ENCODE measurements at regions not wholly inside any gene's neighbourhood (a gene's known extent, or its start where the extent isn't known, plus 50 kb on each side); places are given as distances from the start of the nearest gene placed in this dataset.
"Not testable (repeated sequence)": the region's sequence is repeated elsewhere in the genome, so short reads cannot be mapped to it uniquely, and the experiment has no call there.

- peak; percentile 74 for DNase-seq (ENCODE audit: low read depth, low spot score)
Measured at GRCh38 chr5:125411071-125411743, 664.8 kb upstream of the ZNF608 start.

GRCh38 chr5:125411744-125412560 lies 665.5 kb upstream of the ZNF608 start:
- DNase-seq (ENCODE audit: low read depth, low spot score): peak; percentile 41

GRCh38 chr5:125412561-125413495 lies 666.4 kb upstream of the ZNF608 start:
- DNase-seq (ENCODE audit: low read depth, low spot score): peak; percentile 96

- peak; percentile 16 for DNase-seq (ENCODE audit: low read depth, low spot score)
Measured at GRCh38 chr5:125413496-125414274, 667.2 kb upstream of the ZNF608 start.

- no peak for DNase-seq (ENCODE audit: low read depth, low spot score)
Measured at GRCh38 chr5:125415126-125415525, 668.7 kb upstream of the ZNF608 start.

GRCh38 chr5:125416055-125416454 lies 669.6 kb upstream of the ZNF608 start:
- DNase-seq (ENCODE audit: low read depth, low spot score): no peak

- DNase-seq (ENCODE audit: low read depth, low spot score): no peak
Measured at GRCh38 chr5:125421006-125421405, 674.6 kb upstream of the ZNF608 start.

- DNase-seq (ENCODE audit: low read depth, low spot score): no peak
Measured at GRCh38 chr5:125422342-125422741, 675.9 kb upstream of the ZNF608 start.

- DNase-seq (ENCODE audit: low read depth, low spot score): peak; percentile 29
Measured at GRCh38 chr5:125424402-125425141, 678.1 kb upstream of the ZNF608 start.

- no peak for DNase-seq (ENCODE audit: low read depth, low spot score)
Measured at GRCh38 chr5:125429498-125429897, 683.1 kb upstream of the ZNF608 start.

GRCh38 chr5:125433457-125433856 lies 687.0 kb upstream of the ZNF608 start:
- DNase-seq (ENCODE audit: low read depth, low spot score): no peak

- no peak for DNase-seq (ENCODE audit: low read depth, low spot score)
Measured at GRCh38 chr5:125439243-125439642, 692.8 kb upstream of the ZNF608 start.

GRCh38 chr5:125440905-125441304 lies 694.5 kb upstream of the ZNF608 start:
- DNase-seq (ENCODE audit: low read depth, low spot score): no peak

- DNase-seq (ENCODE audit: low read depth, low spot score): peak; percentile 12
Measured at GRCh38 chr5:125446986-125447385, 700.5 kb upstream of the ZNF608 start.

GRCh38 chr5:125450771-125451170 lies 704.3 kb upstream of the ZNF608 start:
- no peak for DNase-seq (ENCODE audit: low read depth, low spot score)

- no peak for DNase-seq (ENCODE audit: low read depth, low spot score)
Measured at GRCh38 chr5:125451622-125452021, 705.2 kb upstream of the ZNF608 start.

GRCh38 chr5:125452991-125453390 lies 706.6 kb upstream of the ZNF608 start:
- DNase-seq (ENCODE audit: low read depth, low spot score): no peak

- peak; percentile 49 for DNase-seq (ENCODE audit: low read depth, low spot score)
Measured at GRCh38 chr5:125455041-125455440, 708.6 kb upstream of the ZNF608 start.

GRCh38 chr5:125456005-125456404 lies 709.6 kb upstream of the ZNF608 start:
- not testable (repeated sequence) for DNase-seq (ENCODE audit: low read depth, low spot score)

- no peak for DNase-seq (ENCODE audit: low read depth, low spot score)
Measured at GRCh38 chr5:125457617-125458016, 711.2 kb upstream of the ZNF608 start.
